Mesothelial cell of epicardium (in vitro differentiated cells): ENCODE measurements at regions not wholly inside any gene's neighbourhood (a gene's known extent, or its start where the extent isn't known, plus 50 kb on each side); places are given as distances from the start of the nearest gene placed in this dataset.

Experiments used
- DNase-seq, 2 experiments: peaks; one replicate each; pipeline ENCODE4 v3.0.0; 2021; ENCODE audit warnings: low spot score in 2 of 2; ENCODE audit not compliant: unreplicated experiment in 2 of 2
- H3K27ac Mint-ChIP-seq: 2 replicates; pipeline ENCODE4 v1.8.0; 2021; ENCODE audit warnings: mixed read lengths
- H3K27me3 Mint-ChIP-seq: 2 replicates; pipeline ENCODE4 v1.8.0; 2021; ENCODE audit warnings: low read depth, mixed read lengths
- H3K36me3 Mint-ChIP-seq: 2 replicates; pipeline ENCODE4 v1.8.0; 2021; ENCODE audit warnings: mixed read lengths
- H3K4me1 Mint-ChIP-seq: 2 replicates; pipeline ENCODE4 v1.8.0; 2021; ENCODE audit warnings: mixed read lengths
- H3K4me3 Mint-ChIP-seq: 2 replicates; pipeline ENCODE4 v1.8.0; 2021; ENCODE audit warnings: mild to moderate bottlenecking, moderate library complexity, mixed read lengths
- H3K9me3 Mint-ChIP-seq: 2 replicates; pipeline ENCODE4 v1.8.0; 2021; ENCODE audit warnings: mixed read lengths
- TF ChIP-seq, protein P1 (sequence below): fragments of 200-600 bp; sonication (generic); IDR thresholded peaks from one replicate; pipeline ENCODE4 v1.5.0; 2021; ENCODE audit warnings: antibody characterized with exemption; ENCODE audit not compliant: unreplicated experiment

GRCh38 chr3:117263270-117263669 is 553.7 kb downstream of the TUSC7 start:
- Mint-ChIP-seq H3K27me3 (no peaks in the 10 kb centered on the region), H3K9me3 (no peaks in the 10 kb centered on the region), H3K4me3 (no peak overlapping the region), H3K36me3 (no peaks in the 10 kb centered on the region), H3K27ac (no peak overlapping the region), H3K4me1 (peaks cover 10% of the 10 kb centered on the region)
- DNase-seq, result no peak
- TF ChIP-seq, protein P1, sequence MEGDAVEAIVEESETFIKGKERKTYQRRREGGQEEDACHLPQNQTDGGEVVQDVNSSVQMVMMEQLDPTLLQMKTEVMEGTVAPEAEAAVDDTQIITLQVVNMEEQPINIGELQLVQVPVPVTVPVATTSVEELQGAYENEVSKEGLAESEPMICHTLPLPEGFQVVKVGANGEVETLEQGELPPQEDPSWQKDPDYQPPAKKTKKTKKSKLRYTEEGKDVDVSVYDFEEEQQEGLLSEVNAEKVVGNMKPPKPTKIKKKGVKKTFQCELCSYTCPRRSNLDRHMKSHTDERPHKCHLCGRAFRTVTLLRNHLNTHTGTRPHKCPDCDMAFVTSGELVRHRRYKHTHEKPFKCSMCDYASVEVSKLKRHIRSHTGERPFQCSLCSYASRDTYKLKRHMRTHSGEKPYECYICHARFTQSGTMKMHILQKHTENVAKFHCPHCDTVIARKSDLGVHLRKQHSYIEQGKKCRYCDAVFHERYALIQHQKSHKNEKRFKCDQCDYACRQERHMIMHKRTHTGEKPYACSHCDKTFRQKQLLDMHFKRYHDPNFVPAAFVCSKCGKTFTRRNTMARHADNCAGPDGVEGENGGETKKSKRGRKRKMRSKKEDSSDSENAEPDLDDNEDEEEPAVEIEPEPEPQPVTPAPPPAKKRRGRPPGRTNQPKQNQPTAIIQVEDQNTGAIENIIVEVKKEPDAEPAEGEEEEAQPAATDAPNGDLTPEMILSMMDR, result no peak

GRCh38 chr3:117263745-117264144 is 554.2 kb downstream of the TUSC7 start:
- H3K4me1 Mint-ChIP-seq, result peaks cover 10% of the 10 kb centered on the region
- H3K36me3 Mint-ChIP-seq, result no peaks in the 10 kb centered on the region
- no peak overlapping the region for H3K27ac Mint-ChIP-seq
- H3K9me3 Mint-ChIP-seq, result no peaks in the 10 kb centered on the region
- no peak overlapping the region for H3K4me3 Mint-ChIP-seq
- no peak for DNase-seq
- TF ChIP-seq, protein P1, result no peak
- no peaks in the 10 kb centered on the region for H3K27me3 Mint-ChIP-seq

GRCh38 chr3:117264204-117264994 is 554.8 kb downstream of the TUSC7 start:
- Mint-ChIP-seq H3K27ac (no peak overlapping the region), H3K27me3 (no peaks in the 10 kb centered on the region), H3K9me3 (no peaks in the 10 kb centered on the region), H3K4me3 (no peak overlapping the region), H3K4me1 (peaks cover 10% of the 10 kb centered on the region), H3K36me3 (no peaks in the 10 kb centered on the region)
- TF ChIP-seq, protein P1, result no peak
- DNase-seq, result no peak

DNA sequence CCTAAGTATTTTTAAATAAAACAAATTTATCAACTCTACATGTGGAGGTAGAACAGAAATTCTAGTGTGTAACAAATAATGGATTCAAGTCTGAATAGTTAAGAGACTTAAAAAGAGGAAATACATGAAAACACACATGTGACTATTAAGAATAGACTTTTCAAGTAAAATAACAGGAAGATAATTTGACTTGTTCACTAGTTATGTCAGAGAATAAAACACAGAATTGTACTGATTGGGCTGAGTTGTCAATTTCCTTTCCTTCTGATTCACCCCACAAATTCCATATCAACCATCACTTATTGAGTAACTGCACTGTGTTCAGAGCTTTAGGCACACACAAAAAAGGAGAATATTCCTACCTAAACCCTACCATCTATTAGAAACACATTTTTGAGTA is 557.2 kb downstream of the TUSC7 start:
- Mint-ChIP-seq H3K4me1 (peaks cover 11% of the 10 kb centered on the region), H3K36me3 (no peaks in the 10 kb centered on the region), H3K9me3 (no peaks in the 10 kb centered on the region), H3K27me3 (no peaks in the 10 kb centered on the region), H3K27ac (no peak overlapping the region), H3K4me3 (no peak overlapping the region)
- TF ChIP-seq, protein P1, result no peak
- DNase-seq, result no peak

DNA sequence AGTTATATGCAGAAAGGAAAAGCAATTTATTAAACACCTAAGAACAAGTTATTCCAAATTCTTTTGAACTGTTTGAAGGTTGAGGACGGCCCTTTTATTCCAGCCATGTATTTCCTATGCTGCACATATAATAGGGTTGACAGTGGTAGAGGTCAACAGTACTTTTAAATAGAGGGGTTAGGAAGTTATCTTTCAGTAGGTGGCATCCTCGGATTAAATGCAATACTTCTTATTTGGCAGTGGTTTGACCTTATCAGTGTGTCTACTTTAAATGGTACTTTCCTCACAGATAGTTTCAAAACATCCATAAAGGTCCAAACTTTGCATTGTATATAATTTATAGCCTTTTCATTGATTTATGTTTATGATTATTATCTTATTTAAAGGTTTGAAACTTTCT is 558.7 kb downstream of the TUSC7 start:
- Mint-ChIP-seq H3K27ac (no peak overlapping the region), H3K27me3 (no peaks in the 10 kb centered on the region), H3K36me3 (no peaks in the 10 kb centered on the region), H3K4me3 (no peak overlapping the region), H3K9me3 (no peaks in the 10 kb centered on the region), H3K4me1 (peaks cover 18% of the 10 kb centered on the region)
- DNase-seq, result no peak
- TF ChIP-seq, protein P1, result no peak

GRCh38 chr3:117272274-117272673 is 562.7 kb downstream of the TUSC7 start:
- Mint-ChIP-seq H3K9me3 (no peaks in the 10 kb centered on the region), H3K27me3 (no peaks in the 10 kb centered on the region), H3K27ac (no peak overlapping the region), H3K36me3 (no peaks in the 10 kb centered on the region), H3K4me1 (peaks cover 25% of the 10 kb centered on the region), H3K4me3 (no peak overlapping the region)
- TF ChIP-seq, protein P1, result no peak
- DNase-seq, result no peak
